Stimulated activated naive CD8-positive, alpha-beta T cell treated with anti-CD3 and anti-CD28 coated beads, Interleukin-15, Interleukin-2, amounts not matched to agents 100 ng/mL and 50 ng/mL, for 24 hours (primary cell): ENCODE measurements at regions not wholly inside any gene's neighbourhood (a gene's known extent, or its start where the extent isn't known, plus 50 kb on each side); places are given as distances from the start of the nearest gene placed in this dataset.
"Not testable (repeated sequence)": the region's sequence is repeated elsewhere in the genome, so short reads cannot be mapped to it uniquely, and the experiment has no call there.

ENCODE experiments used
- H3K27ac Mint-ChIP-seq: one replicate; pipeline ENCODE4 v1.8.0; 2021; ENCODE audit warnings: mild to moderate bottlenecking, mixed read lengths
- H3K27me3 Mint-ChIP-seq: one replicate; pipeline ENCODE4 v1.8.0; 2021; ENCODE audit warnings: mixed read lengths
- H3K36me3 Mint-ChIP-seq: one replicate; pipeline ENCODE4 v1.8.0; 2021; ENCODE audit warnings: low read depth, mixed read lengths
- H3K4me1 Mint-ChIP-seq: one replicate; pipeline ENCODE4 v1.8.0; 2021; ENCODE audit warnings: low read depth, mixed read lengths
- H3K4me3 Mint-ChIP-seq: one replicate; pipeline ENCODE4 v1.8.0; 2021; ENCODE audit warnings: mild to moderate bottlenecking, mixed read lengths
- H3K9me3 Mint-ChIP-seq: one replicate; pipeline ENCODE4 v1.8.0; 2021; ENCODE audit warnings: mixed read lengths

DNA sequence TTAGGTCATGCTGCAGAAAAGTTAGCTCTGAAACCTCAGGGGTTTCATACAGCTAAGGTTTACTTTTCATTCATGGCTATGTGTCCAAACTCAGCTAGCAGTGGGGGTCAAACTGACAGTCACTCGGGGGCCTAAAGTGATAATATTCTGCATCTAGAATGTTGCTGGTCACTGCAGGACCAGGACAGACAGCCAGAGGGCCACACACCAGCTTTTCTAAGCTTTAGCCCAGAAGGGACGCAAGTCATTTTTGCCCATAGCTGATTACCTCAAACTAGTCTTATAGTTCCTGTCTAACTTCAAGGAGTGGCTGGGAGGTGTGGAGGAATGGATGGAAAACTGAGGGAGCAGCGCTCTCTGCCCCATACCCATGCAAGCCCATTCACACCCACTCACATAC is 163.0 kb upstream of the NLRP1 start:
- Mint-ChIP-seq H3K9me3 (no peaks in the 10 kb centered on the region), H3K4me3 (no peak overlapping the region), H3K27me3 (peaks cover 13% of the 10 kb centered on the region), H3K4me1 (no peaks in the 10 kb centered on the region), H3K36me3 (no peaks in the 10 kb centered on the region), H3K27ac (no peak overlapping the region)

DNA sequence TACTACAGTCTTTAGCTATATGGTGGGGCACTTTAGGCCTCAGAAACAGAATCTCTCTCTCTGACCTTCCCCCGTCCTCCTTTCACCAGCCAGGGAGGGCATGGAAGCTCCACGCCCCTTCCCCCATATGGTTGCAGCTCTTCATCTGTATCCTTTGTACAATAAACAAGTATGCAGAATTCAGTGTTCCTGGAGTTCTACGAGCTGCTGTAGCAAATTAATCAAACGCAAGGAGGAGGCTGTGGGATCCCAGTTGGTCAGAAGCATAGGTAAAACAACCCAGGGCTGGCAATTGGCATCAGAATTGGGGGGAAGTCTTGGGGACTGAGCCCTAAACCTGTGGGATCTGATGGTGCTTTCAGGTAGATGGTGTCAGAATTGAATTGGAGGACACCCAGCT is 163.7 kb upstream of the NLRP1 start:
- Mint-ChIP-seq H3K4me3 (no peak overlapping the region), H3K9me3 (no peaks in the 10 kb centered on the region), H3K27ac (no peak overlapping the region), H3K27me3 (peaks cover 14% of the 10 kb centered on the region), H3K36me3 (no peaks in the 10 kb centered on the region), H3K4me1 (no peaks in the 10 kb centered on the region)

DNA sequence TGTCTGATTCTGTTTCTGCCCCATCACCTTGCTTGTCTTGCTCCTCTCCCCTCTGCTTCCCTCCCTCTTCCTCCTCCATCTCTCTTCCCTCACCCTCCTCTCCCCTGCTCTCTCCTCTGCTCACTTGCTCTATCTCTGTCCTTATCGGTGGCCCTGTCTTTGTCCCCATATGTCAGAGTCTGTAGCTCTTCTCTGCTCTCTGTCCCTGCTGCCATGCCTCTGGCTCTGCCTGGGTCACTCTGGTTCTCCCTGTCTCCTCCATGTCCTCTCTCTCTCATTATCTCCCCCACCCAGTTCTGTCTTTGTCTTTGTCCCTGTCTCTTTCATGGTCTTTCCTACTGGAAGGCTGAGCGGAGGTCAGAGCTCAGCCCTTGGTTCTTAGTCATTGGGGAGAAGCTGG is 169.1 kb upstream of the NLRP1 start:
- Mint-ChIP-seq H3K27ac (no peak overlapping the region), H3K36me3 (no peaks in the 10 kb centered on the region), H3K4me1 (no peaks in the 10 kb centered on the region), H3K4me3 (no peak overlapping the region), H3K9me3 (no peaks in the 10 kb centered on the region), H3K27me3 (peaks cover 37% of the 10 kb centered on the region)

DNA sequence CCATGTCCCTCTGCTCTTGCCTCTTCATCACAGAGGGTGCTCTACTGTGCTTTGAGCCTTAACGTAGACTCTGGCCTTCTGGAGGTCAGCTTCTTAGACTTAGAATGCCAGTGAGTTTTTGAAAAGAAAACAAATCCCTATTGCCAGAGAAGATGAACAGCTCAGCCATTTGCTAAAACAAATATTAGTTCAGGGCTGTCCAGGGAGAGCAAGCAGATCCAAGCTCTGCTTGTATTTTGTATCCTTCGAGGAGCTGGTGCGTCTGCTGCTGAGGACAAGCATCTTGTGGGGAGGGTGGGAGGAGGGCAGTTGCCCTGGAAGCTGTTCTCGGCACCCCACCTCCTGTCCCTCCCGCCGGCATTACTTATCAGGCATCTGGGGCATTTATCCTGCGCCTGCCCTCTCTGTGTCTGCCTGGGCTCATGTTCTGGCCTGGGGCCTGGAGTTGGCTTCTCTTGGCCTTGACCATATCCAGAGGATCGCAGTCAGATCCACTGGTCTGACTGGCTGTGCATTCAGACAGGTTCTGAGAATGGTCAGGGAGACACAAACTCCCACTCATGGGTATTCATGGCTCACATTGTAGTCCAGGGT is 173.1 kb upstream of the NLRP1 start:
- H3K4me1 Mint-ChIP-seq = no peaks in the 10 kb centered on the region
- no peaks in the 10 kb centered on the region for H3K9me3 Mint-ChIP-seq
- H3K27ac Mint-ChIP-seq = no peak overlapping the region
- peaks cover 47% of the 10 kb centered on the region for H3K27me3 Mint-ChIP-seq
- no peak overlapping the region for H3K4me3 Mint-ChIP-seq
- no peaks in the 10 kb centered on the region for H3K36me3 Mint-ChIP-seq

DNA sequence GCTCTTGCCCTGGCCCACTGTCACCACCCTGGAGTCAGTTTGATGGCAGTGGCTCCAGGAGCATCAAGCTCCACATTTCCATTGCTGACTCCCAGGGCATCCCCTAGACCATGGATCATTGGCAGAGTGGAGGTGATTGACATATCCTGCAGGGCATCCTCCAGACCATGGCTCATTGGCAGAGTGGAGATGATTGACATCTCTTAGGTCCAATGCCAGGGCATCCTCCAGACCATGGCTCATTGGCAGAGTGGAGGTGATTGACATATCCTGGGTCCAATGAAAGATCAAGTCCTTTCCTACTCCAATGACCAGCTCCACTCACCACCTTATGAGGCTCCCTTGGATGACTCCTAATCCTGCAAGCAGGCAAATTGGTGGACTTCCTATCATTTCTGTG is 174.3 kb upstream of the NLRP1 start:
- no peaks in the 10 kb centered on the region for H3K9me3 Mint-ChIP-seq
- peaks cover 41% of the 10 kb centered on the region for H3K27me3 Mint-ChIP-seq
- no peaks in the 10 kb centered on the region for H3K4me1 Mint-ChIP-seq
- H3K27ac Mint-ChIP-seq = no peak overlapping the region
- H3K36me3 Mint-ChIP-seq = no peaks in the 10 kb centered on the region
- H3K4me3 Mint-ChIP-seq = no peak overlapping the region

DNA sequence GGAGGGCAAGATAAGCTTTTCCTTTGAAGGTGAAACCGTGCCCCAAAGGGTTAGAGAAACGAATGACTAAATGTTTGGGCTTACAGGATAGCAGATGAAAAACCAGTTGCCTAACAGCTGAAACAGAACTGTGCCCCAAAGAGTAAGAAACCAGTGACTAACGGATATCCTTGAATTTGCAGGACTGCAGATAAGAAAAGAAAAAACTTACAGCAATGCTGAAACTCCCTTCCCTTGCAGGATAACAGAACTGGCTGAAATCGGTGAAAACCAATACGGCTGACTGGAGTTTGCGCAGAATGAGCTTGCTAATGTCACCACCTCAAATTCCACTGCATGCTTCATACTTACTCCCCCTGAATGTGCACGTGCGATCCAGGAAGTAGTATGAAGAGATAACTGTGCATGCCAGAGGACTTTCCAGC is 175.2 kb upstream of the NLRP1 start:
- H3K4me3 Mint-ChIP-seq = no peak overlapping the region
- no peaks in the 10 kb centered on the region for H3K9me3 Mint-ChIP-seq
- H3K4me1 Mint-ChIP-seq = no peaks in the 10 kb centered on the region
- H3K27ac Mint-ChIP-seq = no peak overlapping the region
- peaks cover 33% of the 10 kb centered on the region for H3K27me3 Mint-ChIP-seq
- H3K36me3 Mint-ChIP-seq = no peaks in the 10 kb centered on the region

DNA sequence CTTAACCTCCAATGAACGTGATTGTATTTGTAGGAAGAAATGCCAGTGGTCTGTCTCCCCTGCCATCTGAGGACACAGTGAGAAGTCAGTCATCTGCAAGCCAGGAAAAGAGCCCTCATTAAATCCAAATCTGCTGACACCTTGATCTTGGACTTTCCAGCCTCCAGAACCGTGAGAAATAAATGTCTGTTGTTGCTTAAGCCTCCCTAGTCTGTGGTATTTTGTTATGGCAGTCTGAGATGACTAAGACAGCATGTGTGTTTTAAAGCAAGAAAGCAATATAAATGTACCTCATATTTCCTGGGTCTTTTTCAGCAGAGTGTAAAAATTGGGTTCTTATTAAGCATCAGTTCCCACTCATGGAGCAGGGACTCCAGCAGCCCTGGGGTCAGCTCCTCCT is 177.9 kb upstream of the NLRP1 start:
- H3K36me3 Mint-ChIP-seq = no peaks in the 10 kb centered on the region
- no peak overlapping the region for H3K4me3 Mint-ChIP-seq
- H3K27me3 Mint-ChIP-seq = peaks cover 17% of the 10 kb centered on the region
- H3K9me3 Mint-ChIP-seq = no peaks in the 10 kb centered on the region
- no peaks in the 10 kb centered on the region for H3K4me1 Mint-ChIP-seq
- no peak overlapping the region for H3K27ac Mint-ChIP-seq

DNA sequence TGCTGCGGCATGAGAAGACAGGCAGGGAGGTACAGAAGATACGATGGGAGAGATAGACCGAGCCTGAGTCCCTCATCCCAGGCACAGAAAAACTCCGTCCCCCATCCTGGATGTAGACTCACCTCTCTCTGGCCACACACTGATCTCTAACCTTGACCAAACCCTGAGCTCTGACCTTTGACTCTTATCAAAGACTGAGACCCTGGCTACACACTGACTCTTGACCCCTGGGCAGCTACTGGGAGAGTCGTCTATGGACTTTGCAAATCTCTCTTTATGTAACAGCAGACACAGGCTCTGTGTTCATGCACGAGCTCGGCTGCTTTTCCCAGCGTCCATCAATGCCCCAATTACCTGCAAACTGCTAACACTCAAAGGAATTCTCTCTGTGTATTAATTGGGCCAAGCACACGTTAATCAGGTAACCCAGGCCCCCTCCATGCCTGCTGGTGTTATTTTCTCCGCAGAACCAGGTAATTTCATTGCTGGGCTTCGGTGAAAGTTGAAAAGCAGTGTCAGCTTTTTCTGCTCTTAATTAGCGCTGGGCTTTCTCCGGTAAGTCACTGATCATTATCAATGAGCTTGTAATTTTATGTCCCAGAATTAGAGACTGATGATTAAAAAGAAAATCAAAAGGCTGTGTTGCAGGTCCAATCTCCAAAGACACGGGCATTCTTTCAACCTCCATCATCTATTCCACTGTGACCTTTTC is 179.4 kb upstream of the NLRP1 start:
- H3K4me3 Mint-ChIP-seq = no peak overlapping the region
- H3K27ac Mint-ChIP-seq = no peak overlapping the region
- no peaks in the 10 kb centered on the region for H3K4me1 Mint-ChIP-seq
- H3K27me3 Mint-ChIP-seq = peaks cover 17% of the 10 kb centered on the region
- H3K9me3 Mint-ChIP-seq = no peaks in the 10 kb centered on the region
- no peaks in the 10 kb centered on the region for H3K36me3 Mint-ChIP-seq

DNA sequence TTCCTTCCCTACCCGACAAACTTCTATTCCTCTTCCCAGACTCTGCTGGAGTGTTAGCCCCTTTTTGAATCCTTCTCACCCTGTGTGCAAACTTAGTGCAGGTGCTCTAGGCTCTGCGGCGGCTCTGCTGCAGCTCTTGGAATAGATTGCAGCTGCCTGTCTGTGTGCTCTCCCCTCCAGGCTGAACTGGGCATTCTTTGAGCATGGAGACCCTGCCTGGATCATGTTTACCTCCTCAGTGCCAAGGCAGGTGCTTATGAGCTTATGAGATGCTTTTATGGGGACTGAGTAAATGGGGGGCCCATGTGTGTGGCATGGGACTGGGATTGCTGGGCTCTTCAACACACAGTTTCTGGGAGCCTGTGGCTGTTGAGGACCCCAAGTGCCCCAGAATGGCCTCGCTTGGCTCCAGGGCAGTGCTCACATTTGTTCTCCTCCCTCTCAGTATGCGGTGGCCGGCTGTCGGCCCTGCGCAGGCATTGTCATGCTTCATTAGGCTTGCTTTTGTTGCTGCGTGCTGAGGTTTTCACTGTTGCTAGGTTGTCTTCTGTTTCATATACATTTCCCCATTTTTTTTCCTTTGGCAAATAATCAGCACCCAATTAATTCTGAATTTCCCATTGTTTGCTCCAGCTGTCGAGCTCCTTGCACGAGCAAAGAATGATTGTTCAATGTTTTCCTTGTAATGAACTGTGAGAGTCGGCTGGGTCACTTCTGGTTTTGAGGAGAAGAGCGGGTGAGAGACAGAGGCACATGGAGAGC is 185.5 kb upstream of the NLRP1 start:
- Mint-ChIP-seq H3K27ac (no peak overlapping the region), H3K4me3 (no peak overlapping the region), H3K27me3 (peaks cover 9% of the 10 kb centered on the region), H3K9me3 (no peaks in the 10 kb centered on the region), H3K36me3 (no peaks in the 10 kb centered on the region), H3K4me1 (no peaks in the 10 kb centered on the region)

DNA sequence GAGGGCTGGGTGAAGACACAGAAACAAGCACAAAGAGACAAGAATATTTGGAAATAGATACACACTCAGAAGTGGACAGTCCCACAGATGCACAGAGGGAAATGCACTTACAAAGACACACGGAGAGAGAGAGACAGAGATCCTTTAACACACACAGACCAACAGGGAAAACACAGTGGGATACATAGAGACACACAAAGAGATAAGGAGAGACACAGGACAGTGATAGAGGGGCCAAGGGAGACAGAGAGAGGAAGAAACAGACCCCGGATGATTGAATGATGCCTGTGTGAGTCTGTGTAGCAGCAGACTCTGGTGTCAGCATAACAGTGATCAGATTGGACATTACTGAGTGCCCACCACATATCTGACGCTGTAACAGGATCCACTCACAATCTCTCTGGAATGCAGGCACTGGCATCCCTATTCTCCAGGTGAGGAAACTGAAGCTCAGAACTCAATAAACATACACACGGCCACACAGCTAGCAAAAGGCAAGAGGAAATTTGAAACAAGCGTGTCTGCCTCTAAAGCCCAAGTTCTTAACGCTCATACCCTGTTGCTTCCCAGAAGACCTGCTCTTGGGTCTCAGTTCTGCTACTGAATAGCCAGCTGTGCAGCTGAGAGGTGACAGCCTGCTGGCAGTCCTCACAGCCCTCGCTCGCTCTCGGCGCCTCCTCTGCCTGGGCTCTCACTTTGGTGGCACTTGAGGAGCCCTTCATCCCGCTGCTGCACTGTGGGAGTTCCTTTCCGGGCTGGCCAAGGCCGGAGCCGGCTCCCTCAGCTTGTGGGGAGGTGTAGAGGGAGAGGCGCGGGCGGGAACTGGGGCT is 186.3 kb upstream of the NLRP1 start:
- Mint-ChIP-seq H3K9me3 (no peaks in the 10 kb centered on the region), H3K4me3 (no peak overlapping the region), H3K27me3 (peaks cover 18% of the 10 kb centered on the region), H3K36me3 (no peaks in the 10 kb centered on the region), H3K4me1 (no peaks in the 10 kb centered on the region), H3K27ac (no peak overlapping the region)

DNA sequence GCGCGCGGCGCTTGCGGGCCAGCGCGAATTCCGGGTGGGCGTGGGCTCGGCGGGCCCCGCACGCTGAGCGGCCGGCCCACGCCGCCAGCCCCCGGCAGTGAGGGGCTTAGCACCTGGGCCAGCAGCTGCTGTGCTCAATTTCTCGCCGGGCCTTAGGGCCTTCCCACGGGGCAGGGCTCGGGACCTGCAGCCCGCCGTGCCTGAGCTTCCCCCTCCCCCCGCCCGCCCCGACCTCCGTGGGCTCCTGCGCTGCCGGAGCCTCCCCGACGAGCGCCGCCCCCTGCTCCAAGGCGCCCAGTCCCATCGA is 186.9 kb upstream of the NLRP1 start:
- H3K9me3 Mint-ChIP-seq, H3K4me3 Mint-ChIP-seq, H3K4me1 Mint-ChIP-seq, H3K36me3 Mint-ChIP-seq, H3K27ac Mint-ChIP-seq: not testable (repeated sequence)
- H3K27me3 Mint-ChIP-seq = peaks cover 19% of the 10 kb centered on the region

DNA sequence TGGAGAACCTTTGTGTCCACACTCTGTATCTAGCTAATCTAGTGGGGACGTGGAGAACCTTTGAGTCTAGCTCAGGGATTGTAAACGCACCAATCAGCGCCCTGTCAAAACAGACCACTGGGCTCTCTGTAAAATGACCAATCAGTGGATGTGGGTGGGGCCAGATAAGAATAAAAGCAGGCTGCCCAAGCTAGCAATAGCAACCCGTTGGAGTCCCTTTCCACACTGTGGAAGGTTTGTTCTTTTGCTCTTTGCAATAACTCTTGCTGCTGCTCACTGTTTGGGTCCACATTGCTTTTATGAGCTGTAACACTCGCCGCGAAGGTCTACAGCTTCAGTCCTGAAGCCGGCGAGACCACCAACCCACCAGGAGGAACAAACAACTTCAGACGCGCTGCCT is 187.7 kb upstream of the NLRP1 start:
- H3K27ac Mint-ChIP-seq, H3K4me3 Mint-ChIP-seq, H3K9me3 Mint-ChIP-seq, H3K36me3 Mint-ChIP-seq, H3K4me1 Mint-ChIP-seq: not testable (repeated sequence)
- peaks cover 20% of the 10 kb centered on the region for H3K27me3 Mint-ChIP-seq

DNA sequence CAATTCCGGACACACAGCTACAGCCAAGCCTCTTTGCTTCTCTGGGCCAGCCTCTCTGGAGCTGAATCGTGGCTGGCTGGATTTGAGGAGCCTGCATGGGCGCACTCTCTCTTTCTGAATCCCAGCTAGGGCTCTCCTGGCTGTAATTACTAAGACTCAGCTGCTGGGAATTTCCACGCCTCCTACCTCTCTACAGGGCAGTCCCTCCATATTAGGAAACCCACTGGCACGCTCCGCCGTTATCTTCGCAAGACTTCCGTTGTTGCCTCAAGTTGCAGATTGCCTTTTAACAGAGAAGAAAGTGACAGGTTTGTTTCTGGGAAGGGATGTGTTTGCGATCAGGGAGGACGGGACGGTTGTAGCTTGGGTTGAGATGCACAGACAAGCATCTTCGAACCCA is 188.4 kb upstream of the NLRP1 start:
- H3K4me3 Mint-ChIP-seq = no peak overlapping the region
- no peaks in the 10 kb centered on the region for H3K9me3 Mint-ChIP-seq
- H3K27me3 Mint-ChIP-seq = peaks cover 23% of the 10 kb centered on the region
- no peaks in the 10 kb centered on the region for H3K36me3 Mint-ChIP-seq
- no peaks in the 10 kb centered on the region for H3K4me1 Mint-ChIP-seq
- H3K27ac Mint-ChIP-seq = no peak overlapping the region

DNA sequence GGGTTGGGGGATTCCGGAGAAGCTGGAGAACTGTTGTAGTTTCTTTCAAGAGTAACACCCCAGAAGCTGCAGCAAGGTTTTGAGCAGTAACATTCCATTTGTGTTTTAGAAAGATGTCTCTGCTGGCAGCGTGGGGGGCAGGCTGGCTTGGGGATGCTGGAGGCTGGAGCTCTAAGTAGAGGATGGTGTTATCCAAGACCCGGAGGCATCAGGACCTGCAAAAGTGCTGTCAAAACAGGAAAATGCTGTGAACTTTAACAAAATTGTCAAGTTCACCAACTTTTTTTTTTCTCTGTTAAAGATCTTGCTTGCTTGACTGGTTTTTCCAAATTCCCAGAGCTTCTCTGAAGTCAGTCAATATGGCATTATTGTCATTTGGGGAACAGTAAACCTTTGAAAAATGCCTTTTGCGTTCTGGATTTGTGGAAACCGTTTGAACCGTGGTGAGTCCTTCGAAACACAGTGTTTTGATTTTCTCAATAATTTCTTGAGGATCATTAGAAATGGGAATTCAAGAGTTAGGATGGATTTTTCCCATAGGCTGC is 189.6 kb upstream of the NLRP1 start:
- Mint-ChIP-seq H3K4me1 (no peaks in the 10 kb centered on the region), H3K4me3 (no peak overlapping the region), H3K36me3 (no peaks in the 10 kb centered on the region), H3K27me3 (peaks cover 25% of the 10 kb centered on the region), H3K9me3 (no peaks in the 10 kb centered on the region), H3K27ac (no peak overlapping the region)

DNA sequence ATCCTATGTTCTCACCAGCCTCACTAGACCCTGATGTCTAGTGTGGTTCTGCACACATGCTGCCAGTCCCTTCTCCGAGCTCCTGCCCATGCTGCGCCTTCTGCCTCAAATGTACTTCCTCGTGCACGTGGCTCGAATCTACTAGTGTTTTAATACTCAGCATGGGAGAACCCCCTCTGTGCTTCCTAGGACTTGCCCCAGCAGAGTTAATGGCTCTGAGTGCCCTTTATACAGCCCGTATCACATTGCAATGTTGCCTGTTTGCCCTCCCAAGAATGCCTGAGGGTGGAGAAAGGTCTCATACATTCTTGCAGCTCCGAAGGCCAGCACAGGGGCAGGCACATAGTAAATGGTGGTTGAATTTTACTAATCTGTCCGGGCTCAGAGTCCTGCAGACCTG is 190.8 kb upstream of the NLRP1 start:
- Mint-ChIP-seq H3K27ac (no peak overlapping the region), H3K4me1 (no peaks in the 10 kb centered on the region), H3K9me3 (no peaks in the 10 kb centered on the region), H3K27me3 (peaks cover 29% of the 10 kb centered on the region), H3K4me3 (no peak overlapping the region), H3K36me3 (no peaks in the 10 kb centered on the region)
